SH-SY5Y (cell line): ENCODE measurements at regions not wholly inside any gene's neighbourhood (a gene's known extent, or its start where the extent isn't known, plus 50 kb on each side); places are given as distances from the start of the nearest gene placed in this dataset.

Experiments used
- GATA2 ChIP-seq: IDR thresholded peaks from 2 replicates; pipeline ENCODE4 v1.6.1; 2011; ENCODE audit warnings: mild to moderate bottlenecking, low read depth, low read length
- GATA3 ChIP-seq: IDR thresholded peaks from 2 replicates; pipeline ENCODE4 v1.6.1; 2011; ENCODE audit warnings: low read depth, mild to moderate bottlenecking, low read length, moderate library complexity

DNA sequence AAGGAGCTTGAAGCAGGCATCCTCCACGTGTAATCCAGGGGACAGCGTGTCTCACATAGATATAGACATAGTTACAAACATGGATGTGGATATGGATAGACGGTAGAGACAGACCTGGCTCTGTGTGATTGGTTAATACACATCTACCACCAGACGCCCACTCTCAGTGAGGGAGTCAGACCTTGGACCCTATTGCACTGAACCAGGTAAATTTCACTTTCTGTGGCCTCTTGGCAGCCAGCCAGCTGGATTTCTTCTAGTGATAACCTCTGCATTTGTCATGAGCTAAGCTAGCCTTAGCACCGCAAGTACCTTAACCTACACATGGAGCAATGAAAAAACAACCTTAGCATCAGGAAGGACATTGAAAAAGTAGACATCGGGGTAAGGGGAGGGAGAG, 79.2 kb upstream of the ACSL4 start:
- no peak for TF ChIP-seq GATA2
- no peak for TF ChIP-seq GATA3
